ENCODE measurements at regions not wholly inside any gene's neighbourhood (a gene's known extent, or its start where the extent isn't known, plus 50 kb on each side); places are given as distances from the start of the nearest gene placed in this dataset.

DNA sequence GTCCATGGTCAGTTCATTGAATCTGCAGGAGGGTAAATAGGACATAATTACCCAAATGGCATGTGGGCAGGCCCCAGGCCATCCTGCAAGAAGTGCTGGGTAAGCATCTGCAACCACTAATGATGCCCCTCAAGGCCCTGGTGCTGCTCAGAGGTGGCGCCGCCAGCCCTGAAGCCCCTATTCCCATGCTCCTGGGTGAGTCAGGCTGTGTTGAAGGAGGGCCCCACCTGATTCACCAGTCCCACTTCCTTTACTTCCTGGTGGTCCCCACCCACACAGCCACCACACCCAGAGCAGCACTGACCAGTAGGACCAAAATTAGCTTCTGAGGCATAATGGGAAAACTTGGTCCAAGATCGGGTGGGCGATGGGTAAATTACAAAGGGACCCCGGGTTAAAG lies 120.4 kb upstream of the SPRY4 start (continued):
- TF ChIP-seq ZNF331 (CRISPR knock-in tag; IDR thresholded peaks at IDR 0.05; ENCODE audit: low read depth) (no peak), ETS1 (IDR thresholded peaks at IDR 0.05) (no peak), EZH2 (IDR thresholded peaks at IDR 0.05; ENCODE audit: low read depth, unreplicated experiment) (no peak), JUNB (IDR thresholded peaks at IDR 0.05; ENCODE audit: unreplicated experiment) (no peak), POLR2AphosphoS5 (IDR thresholded peaks at IDR 0.05; ENCODE audit: low read depth) (no peak)

DNA sequence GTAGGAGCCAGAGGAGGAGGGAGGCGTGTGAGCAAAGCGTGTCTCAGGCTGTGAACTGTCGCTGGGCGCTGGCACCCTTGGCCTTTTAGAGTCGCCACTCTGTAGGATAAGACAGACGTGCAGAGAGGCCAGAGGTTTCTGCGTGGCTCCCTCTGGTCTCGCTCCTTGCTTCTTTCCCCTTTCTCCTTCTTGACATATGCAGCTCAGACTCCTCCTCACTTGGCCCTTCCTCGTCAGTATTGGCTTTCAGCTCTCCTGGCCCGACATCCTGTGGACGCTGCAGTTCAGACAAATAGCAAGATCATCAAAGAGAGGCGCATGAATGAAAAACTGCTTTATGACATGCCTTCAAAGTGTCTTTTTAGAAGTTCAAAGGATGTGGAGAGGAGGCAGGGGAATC lies 116.8 kb upstream of the SPRY4 start:
- H3K27ac Mint-ChIP-seq, result no peak overlapping the region
- Histone ChIP-seq H3K9me2 (ENCODE audit: insufficient read depth) (no peaks in the 10 kb centered on the region), H3K4me2 (no peak overlapping the region), H3K27ac (ENCODE audit: low read depth) (peak overlapping the region; percentile 21; the same call in 1 of the 2 replicates), H3K27me3 (ENCODE audit: insufficient read depth) (no peaks in the 10 kb centered on the region), H2AFZ (peak overlapping the region; percentile 87), H3F3A (replicated peaks; ENCODE audit: low read depth) (no peaks in the 10 kb centered on the region; the same call in 1 of the 2 replicates), H3K4me3 (no peak overlapping the region), H3K79me2 (replicated peaks; ENCODE audit: insufficient read depth) (no peaks in the 10 kb centered on the region), H3K4me1 (ENCODE audit: insufficient read depth) (peaks cover 7% of the 10 kb centered on the region), H4K20me1 (replicated peaks; ENCODE audit: insufficient read depth) (no peaks in the 10 kb centered on the region), H3K36me3 (ENCODE audit: insufficient read depth) (no peaks in the 10 kb centered on the region)
- TF ChIP-seq CREB1 (CRISPR knock-in tag; IDR thresholded peaks at IDR 0.05; ENCODE audit: low read depth), result no peak
- no peak for TF ChIP-seq EZH2 (IDR thresholded peaks at IDR 0.05; ENCODE audit: low read depth, unreplicated experiment)
- TF ChIP-seq, protein P1, sequence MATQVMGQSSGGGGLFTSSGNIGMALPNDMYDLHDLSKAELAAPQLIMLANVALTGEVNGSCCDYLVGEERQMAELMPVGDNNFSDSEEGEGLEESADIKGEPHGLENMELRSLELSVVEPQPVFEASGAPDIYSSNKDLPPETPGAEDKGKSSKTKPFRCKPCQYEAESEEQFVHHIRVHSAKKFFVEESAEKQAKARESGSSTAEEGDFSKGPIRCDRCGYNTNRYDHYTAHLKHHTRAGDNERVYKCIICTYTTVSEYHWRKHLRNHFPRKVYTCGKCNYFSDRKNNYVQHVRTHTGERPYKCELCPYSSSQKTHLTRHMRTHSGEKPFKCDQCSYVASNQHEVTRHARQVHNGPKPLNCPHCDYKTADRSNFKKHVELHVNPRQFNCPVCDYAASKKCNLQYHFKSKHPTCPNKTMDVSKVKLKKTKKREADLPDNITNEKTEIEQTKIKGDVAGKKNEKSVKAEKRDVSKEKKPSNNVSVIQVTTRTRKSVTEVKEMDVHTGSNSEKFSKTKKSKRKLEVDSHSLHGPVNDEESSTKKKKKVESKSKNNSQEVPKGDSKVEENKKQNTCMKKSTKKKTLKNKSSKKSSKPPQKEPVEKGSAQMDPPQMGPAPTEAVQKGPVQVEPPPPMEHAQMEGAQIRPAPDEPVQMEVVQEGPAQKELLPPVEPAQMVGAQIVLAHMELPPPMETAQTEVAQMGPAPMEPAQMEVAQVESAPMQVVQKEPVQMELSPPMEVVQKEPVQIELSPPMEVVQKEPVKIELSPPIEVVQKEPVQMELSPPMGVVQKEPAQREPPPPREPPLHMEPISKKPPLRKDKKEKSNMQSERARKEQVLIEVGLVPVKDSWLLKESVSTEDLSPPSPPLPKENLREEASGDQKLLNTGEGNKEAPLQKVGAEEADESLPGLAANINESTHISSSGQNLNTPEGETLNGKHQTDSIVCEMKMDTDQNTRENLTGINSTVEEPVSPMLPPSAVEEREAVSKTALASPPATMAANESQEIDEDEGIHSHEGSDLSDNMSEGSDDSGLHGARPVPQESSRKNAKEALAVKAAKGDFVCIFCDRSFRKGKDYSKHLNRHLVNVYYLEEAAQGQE (IDR thresholded peaks at IDR 0.05; ENCODE audit: unreplicated experiment), result no peak
- TF ChIP-seq NANOG (IDR thresholded peaks at IDR 0.05; ENCODE audit: borderline replicate concordance), result no peak
- no peak for TF ChIP-seq ZNF114 (CRISPR knock-in tag; IDR thresholded peaks at IDR 0.05)
- TF ChIP-seq CTCF (conservative IDR thresholded peaks at IDR 0.05; ENCODE audit: low read depth in 2 of 2), result 0 out of 4 replicates have a peak, but pooled peaks of 1 of the 2 experiments have one; percentile 12
- no peak for TF ChIP-seq ZNF331 (CRISPR knock-in tag; IDR thresholded peaks at IDR 0.05; ENCODE audit: low read depth)
- no peaks in the 10 kb centered on the region for H3K9me3 Mint-ChIP-seq
- H3K27me3 Mint-ChIP-seq (ENCODE audit: insufficient read depth, low read depth, poor library complexity), result peaks cover 9% of the 10 kb centered on the region
- ATAC-seq (peak; percentile 28; the same call in 2 of the 3 replicates), DNase-seq (ENCODE audit: low spot score) (no peak)
- H3K4me1 Mint-ChIP-seq, result peaks cover 37% of the 10 kb centered on the region
- no peaks in the 10 kb centered on the region for H3K36me3 Mint-ChIP-seq (ENCODE audit: low read depth)
- no peak overlapping the region for H3K4me3 Mint-ChIP-seq
